ENCODE measurements at regions not wholly inside any gene's neighbourhood (a gene's known extent, or its start where the extent isn't known, plus 50 kb on each side); places are given as distances from the start of the nearest gene placed in this dataset.

GRCh38 chr4:176616151-176616550 is 176.6 kb downstream of the VEGFC start:
- TF ChIP-seq, protein P1, sequence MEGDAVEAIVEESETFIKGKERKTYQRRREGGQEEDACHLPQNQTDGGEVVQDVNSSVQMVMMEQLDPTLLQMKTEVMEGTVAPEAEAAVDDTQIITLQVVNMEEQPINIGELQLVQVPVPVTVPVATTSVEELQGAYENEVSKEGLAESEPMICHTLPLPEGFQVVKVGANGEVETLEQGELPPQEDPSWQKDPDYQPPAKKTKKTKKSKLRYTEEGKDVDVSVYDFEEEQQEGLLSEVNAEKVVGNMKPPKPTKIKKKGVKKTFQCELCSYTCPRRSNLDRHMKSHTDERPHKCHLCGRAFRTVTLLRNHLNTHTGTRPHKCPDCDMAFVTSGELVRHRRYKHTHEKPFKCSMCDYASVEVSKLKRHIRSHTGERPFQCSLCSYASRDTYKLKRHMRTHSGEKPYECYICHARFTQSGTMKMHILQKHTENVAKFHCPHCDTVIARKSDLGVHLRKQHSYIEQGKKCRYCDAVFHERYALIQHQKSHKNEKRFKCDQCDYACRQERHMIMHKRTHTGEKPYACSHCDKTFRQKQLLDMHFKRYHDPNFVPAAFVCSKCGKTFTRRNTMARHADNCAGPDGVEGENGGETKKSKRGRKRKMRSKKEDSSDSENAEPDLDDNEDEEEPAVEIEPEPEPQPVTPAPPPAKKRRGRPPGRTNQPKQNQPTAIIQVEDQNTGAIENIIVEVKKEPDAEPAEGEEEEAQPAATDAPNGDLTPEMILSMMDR (IDR thresholded peaks at IDR 0.05), result no peak
- no peak for TF ChIP-seq POLR2AphosphoS5 (IDR thresholded peaks at IDR 0.05)
